Ishikawa (cell line): ENCODE measurements at regions not wholly inside any gene's neighbourhood (a gene's known extent, or its start where the extent isn't known, plus 50 kb on each side); places are given as distances from the start of the nearest gene placed in this dataset.

Experiments used
- CEBPB ChIP-seq: IDR thresholded peaks from 2 replicates; pipeline ENCODE4 v1.6.1; 2012
- CREB1 ChIP-seq: IDR thresholded peaks from 2 replicates; pipeline ENCODE4 v1.6.1; 2012; ENCODE audit warnings: low read depth
- EGR1 ChIP-seq: IDR thresholded peaks from 2 replicates; pipeline ENCODE4 v1.6.1; 2012
- EP300 ChIP-seq: IDR thresholded peaks from 2 replicates; pipeline ENCODE4 v1.6.1; 2012; ENCODE audit warnings: borderline replicate concordance
- FOXM1 ChIP-seq: IDR thresholded peaks from 2 replicates; pipeline ENCODE4 v1.6.1; 2012; ENCODE audit warnings: low read depth, borderline replicate concordance
- NFIC ChIP-seq: IDR thresholded peaks from 2 replicates; pipeline ENCODE4 v1.6.1; 2012
- RAD21 ChIP-seq: IDR thresholded peaks from 2 replicates; pipeline ENCODE4 v1.6.1; 2012; ENCODE audit warnings: low read depth
- TAF1 ChIP-seq: IDR thresholded peaks from 2 replicates; pipeline ENCODE4 v1.6.1; 2012; ENCODE audit warnings: low read depth, mild to moderate bottlenecking
- TCF12 ChIP-seq: IDR thresholded peaks from 2 replicates; pipeline ENCODE4 v1.6.1; 2012; ENCODE audit warnings: low read depth
- TEAD4 ChIP-seq: IDR thresholded peaks from 2 replicates; pipeline ENCODE4 v1.6.1; 2012
- YY1 ChIP-seq: IDR thresholded peaks from 2 replicates; pipeline ENCODE4 v1.6.1; 2012; ENCODE audit warnings: low read depth
- ZBTB7A ChIP-seq: IDR thresholded peaks from 2 replicates; pipeline ENCODE4 v1.6.1; 2012; ENCODE audit warnings: low read depth
- TF ChIP-seq, protein P1 (sequence below): IDR thresholded peaks from 2 replicates; pipeline ENCODE4 v1.6.1; 2012; ENCODE audit warnings: low read depth, mild to moderate bottlenecking
- TF ChIP-seq, protein P2 (sequence below): IDR thresholded peaks from 2 replicates; pipeline ENCODE4 v1.6.1; 2012
- TF ChIP-seq, protein P3 (sequence below): IDR thresholded peaks from 2 replicates; pipeline ENCODE4 v1.6.1; 2012

DNA sequence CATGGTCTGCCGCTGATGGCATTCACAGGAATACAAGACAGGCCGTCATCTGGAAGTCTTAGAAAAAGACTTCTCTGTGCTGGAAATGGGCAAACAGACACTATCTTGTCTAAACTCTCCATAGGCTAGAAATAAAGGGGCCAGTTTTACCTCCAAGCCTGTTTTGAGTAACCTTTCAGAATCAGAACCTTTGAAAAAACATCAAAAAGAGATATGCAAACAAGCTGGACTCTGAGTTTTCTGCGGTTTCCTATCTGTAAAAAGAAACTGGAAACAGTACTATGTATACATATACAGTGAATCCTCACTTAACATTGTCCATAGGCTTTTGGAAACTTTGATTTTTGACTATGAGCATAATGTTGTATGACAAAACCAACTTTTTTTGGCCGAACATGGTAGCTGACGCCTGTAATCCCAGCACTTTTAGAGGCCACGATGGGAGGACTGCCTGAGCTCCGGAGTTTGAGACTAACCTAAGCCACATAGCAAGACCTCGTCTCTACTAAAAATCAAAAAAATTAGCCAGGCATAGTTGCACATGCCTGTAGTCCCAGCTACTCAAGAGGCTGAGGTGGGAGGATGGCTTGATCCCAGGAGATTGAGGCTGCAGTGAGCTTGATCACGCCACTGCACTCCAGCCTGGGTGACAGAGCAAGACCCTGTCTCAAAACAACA is 92.9 kb upstream of the MAX start:
- no peak for TF ChIP-seq ZBTB7A

DNA sequence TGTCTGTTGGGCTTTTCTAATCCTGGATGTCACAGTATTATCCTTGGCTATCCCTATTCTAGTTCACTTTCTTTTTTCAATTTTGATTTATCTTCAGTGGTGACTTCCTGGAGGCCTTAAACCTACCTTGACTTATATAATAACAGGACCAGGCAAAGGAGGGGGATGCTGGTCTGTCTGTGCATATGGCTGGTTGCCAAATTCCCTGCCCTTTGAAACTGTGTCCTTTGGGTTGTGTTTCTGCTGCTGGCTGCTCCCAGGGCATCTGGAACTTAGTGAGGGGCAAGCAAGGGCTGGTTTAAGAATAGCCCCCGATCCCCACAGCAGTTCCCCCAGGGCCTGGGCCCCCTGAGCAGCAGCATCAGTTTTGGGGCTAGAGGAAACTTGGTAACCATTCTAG is 96.0 kb upstream of the MAX start:
- no peak for TF ChIP-seq CEBPB

DNA sequence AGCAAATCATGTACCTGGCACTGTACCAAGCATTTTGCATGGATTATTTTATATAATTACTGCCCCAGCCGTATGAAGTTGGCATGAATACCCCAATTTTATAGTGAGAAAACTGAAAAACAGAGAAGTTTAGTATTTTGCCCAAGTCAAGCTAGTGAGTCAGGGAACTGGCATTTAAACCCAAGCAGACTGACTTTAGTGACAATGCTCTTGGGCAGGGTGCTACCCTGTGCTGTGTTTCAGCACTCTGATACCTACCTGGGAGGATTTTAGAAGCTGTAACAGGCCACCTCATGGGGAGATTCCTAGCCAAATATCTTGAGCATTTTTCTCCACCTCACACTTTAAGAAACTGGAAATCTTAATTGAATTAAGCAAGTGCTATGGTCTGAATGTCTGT is 98.1 kb upstream of the MAX start:
- TF ChIP-seq TCF12 (no peak), CREB1 (no peak), RAD21 (no peak), TAF1 (no peak), EGR1 (no peak)

DNA sequence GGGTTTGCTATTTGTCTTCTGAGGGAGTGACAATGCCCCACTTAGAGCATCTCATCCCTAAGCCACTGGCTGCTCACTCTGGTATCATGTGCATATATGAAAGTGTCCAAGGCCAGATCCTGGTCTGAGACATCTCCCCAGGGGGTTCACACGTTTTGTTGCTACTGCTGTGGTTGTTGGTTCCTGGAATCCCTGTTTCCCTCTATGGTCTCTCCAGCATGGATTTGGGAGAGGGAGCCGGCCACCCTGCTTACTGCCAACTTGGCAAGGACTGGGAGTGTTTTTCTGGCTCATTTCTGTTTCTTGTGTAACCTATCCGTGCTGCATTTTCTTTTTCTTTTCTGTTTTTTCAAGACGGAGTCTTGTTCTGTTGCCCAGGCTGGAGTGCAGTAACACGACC is 101.3 kb upstream of the MAX start:
- TF ChIP-seq TAF1 (no peak), RAD21 (no peak), YY1 (no peak)

DNA sequence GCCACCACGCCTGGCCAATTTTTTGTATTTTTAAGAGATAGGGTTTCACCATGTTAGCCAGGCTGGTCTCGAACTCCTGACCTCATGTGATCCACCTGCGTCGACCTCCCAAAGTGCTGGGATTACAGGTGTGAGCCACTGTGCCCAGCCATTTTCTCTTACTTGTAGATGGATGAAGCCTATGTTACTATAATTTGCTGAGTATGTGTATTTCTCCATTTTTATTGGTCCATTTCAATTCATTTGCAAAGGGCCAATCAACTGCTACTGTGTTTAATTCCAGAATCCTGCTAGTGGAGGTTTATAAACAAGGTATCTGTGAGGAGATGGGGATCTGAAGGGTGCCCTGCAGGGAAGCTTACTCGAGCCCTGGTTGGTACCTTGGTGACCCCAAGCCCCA is 101.7 kb upstream of the MAX start:
- no peak for TF ChIP-seq NFIC
- no peak for TF ChIP-seq EP300
- TF ChIP-seq FOXM1, result no peak
- TF ChIP-seq TAF1, result no peak
- TF ChIP-seq EGR1, result no peak

DNA sequence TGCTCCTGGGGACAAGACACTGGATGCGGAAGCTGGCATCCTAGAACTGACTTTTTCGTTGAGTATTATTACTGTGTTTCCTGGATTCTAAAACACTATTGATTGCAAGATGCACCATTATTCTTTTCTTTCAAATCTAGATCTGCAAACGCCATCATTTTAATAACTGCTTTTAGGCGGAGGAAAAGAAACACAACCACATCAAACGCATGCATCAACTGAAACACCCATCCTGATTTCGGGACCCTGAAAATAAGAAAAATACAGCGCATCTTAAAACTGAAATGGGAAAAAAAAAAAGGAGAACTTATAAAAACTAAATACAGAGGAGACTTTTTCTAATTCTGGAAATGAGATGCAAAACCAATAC is 103.7 kb upstream of the MAX start:
- TF ChIP-seq YY1 (no peak), FOXM1 (no peak), CEBPB (no peak)

DNA sequence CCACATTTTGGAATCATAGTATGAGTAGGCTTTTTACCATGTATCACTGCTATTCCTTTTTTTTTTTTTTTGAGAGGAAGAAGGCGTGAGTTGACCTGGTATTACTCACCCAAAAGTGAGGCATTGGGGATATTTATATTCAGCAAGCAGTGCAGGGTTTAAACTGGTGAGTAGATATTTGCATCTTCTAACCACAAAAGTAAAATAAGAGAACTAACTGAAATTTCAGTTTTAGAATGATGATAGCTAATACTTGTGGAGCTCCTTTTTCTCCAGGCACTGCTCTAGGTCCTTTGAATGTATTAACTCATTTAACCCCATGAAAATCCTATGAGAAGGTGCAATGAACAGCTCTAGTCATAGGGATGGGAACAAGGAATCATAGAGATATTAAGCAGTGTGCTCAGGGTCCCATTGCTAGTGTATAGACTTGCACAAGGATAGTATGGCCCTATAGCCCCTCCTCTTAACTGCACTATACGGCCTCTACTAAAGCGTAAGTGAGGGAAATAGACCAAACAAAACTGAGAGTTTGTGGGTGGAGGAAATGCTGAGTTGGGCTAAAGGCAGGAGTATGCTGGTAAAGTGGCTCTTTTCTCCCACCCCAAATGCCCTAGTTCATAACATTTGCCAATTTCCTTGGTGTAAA is 104.3 kb upstream of the MAX start:
- no peak for TF ChIP-seq TCF12
- no peak for TF ChIP-seq ZBTB7A
- TF ChIP-seq TEAD4, result no peak
- TF ChIP-seq RAD21, result no peak
- no peak for TF ChIP-seq FOXM1
- TF ChIP-seq TAF1, result no peak
- no peak for TF ChIP-seq YY1

DNA sequence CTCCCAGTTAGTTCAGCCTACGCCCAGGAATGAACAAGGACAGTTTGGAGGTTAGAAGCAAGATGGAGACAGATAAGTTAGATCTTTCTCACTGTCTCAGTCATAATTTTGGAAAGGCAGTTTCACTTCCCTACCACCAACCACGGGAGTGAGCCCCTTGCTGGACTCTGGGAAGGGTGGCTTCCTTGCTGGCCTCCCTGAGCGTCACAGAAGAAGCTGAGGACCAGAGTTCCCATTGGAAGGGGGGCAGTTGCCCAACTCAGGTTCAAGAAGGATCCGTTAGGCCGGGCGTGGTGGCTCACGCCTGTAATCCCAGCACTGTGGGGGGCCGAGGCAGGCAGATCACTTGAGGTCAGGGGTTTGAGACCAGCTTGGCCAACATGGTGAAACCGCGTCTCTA is 106.2 kb upstream of the MAX start:
- no peak for TF ChIP-seq YY1
- TF ChIP-seq NFIC, result no peak
- TF ChIP-seq ZBTB7A, result no peak
- no peak for TF ChIP-seq RAD21

DNA sequence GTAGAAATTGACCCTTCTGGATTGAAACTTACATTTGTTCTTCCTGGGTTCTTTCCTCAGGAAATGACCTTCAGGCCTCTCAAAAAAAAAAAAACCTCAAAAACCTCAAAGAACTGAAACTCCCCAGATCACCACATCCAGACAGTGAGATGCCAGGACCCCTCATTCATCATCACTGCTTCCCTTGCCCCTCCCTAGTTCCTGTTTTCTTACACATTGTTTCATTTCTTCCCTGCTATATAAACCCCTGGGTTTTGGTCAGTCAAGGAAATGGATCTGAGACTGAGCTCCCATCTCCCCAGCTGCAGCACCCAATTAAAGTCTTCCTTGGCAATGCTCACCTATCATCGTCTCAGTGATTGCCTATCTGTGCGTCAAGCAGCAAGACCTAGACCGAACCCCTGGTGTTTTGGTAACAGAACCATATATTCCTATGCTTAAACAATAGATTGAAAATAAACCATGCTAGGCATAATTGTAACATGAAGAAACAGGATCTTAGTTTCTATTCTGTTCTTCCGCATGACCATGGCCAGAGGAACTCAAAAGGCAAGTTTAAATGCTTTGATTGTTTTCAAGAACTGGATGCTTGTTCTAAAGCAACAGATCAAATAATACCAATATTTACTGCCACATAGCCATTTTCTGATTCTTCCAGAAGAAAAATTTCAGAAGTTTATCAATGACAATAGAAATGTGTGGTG is 108.0 kb upstream of the MAX start:
- no peak for TF ChIP-seq ZBTB7A
- TF ChIP-seq YY1, result no peak
- no peak for TF ChIP-seq TAF1
- no peak for TF ChIP-seq CREB1
- no peak for TF ChIP-seq TCF12
- TF ChIP-seq, protein P1, sequence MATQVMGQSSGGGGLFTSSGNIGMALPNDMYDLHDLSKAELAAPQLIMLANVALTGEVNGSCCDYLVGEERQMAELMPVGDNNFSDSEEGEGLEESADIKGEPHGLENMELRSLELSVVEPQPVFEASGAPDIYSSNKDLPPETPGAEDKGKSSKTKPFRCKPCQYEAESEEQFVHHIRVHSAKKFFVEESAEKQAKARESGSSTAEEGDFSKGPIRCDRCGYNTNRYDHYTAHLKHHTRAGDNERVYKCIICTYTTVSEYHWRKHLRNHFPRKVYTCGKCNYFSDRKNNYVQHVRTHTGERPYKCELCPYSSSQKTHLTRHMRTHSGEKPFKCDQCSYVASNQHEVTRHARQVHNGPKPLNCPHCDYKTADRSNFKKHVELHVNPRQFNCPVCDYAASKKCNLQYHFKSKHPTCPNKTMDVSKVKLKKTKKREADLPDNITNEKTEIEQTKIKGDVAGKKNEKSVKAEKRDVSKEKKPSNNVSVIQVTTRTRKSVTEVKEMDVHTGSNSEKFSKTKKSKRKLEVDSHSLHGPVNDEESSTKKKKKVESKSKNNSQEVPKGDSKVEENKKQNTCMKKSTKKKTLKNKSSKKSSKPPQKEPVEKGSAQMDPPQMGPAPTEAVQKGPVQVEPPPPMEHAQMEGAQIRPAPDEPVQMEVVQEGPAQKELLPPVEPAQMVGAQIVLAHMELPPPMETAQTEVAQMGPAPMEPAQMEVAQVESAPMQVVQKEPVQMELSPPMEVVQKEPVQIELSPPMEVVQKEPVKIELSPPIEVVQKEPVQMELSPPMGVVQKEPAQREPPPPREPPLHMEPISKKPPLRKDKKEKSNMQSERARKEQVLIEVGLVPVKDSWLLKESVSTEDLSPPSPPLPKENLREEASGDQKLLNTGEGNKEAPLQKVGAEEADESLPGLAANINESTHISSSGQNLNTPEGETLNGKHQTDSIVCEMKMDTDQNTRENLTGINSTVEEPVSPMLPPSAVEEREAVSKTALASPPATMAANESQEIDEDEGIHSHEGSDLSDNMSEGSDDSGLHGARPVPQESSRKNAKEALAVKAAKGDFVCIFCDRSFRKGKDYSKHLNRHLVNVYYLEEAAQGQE, result no peak
- TF ChIP-seq, protein P2, sequence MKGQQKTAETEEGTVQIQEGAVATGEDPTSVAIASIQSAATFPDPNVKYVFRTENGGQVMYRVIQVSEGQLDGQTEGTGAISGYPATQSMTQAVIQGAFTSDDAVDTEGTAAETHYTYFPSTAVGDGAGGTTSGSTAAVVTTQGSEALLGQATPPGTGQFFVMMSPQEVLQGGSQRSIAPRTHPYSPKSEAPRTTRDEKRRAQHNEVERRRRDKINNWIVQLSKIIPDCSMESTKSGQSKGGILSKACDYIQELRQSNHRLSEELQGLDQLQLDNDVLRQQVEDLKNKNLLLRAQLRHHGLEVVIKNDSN, result no peak
- no peak for TF ChIP-seq EGR1
- no peak for TF ChIP-seq NFIC
- no peak for TF ChIP-seq RAD21
- TF ChIP-seq FOXM1, result no peak
- TF ChIP-seq EP300, result no peak
- TF ChIP-seq TEAD4, result no peak

DNA sequence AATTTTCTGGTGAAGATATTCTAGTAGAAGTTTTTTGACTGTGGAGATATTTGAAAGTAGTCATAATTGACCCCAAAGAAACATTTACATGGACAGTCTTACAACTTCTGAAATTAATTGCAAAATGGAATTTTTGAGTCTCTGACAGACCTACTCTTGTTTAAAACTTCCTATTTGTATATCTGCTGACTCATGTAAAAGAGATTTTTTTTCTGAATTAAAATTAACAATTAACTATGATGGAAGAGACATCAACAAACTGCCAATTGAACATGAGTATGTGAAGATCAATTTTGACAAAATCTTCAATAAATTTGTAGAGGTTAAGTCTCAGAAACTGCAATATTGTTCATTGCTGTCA is 108.5 kb upstream of the MAX start:
- TF ChIP-seq TEAD4 (no peak), CREB1 (no peak), ZBTB7A (no peak), EP300 (no peak)
- TF ChIP-seq, protein P3, sequence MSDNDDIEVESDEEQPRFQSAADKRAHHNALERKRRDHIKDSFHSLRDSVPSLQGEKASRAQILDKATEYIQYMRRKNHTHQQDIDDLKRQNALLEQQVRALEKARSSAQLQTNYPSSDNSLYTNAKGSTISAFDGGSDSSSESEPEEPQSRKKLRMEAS, result no peak
- TF ChIP-seq, protein P2, result no peak
